ENCODE measurements at regions not wholly inside any gene's neighbourhood (a gene's known extent, or its start where the extent isn't known, plus 50 kb on each side); places are given as distances from the start of the nearest gene placed in this dataset.

DNA sequence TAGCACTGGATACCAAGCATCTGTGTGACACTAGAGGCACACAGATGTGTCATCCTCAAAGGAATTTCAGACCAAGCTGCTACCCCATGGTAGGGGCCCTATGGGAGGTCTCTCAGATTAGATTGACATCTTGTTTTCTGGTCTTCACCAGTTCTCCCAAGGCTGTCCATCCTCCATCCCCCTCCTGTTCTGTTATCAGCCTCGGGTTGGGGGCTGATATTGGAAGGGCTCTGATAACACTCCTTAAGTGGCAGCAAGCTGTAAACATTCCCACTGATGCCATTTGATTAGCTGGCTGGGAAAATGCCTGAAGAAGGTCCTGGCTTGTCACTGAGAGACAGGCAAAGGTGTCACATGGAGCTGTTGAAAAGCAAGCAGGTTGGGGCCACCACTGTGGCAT, 185.9 kb upstream of the RBM19 start:
- TF ChIP-seq CTCF (IDR thresholded peaks at IDR 0.05; ENCODE audit: low read depth, low read length, poor library complexity, severe bottlenecking) (no peak), EZH2phosphoT487 (IDR thresholded peaks at IDR 0.05; ENCODE audit: borderline replicate concordance, low read length) (no peak)

All from DOHH2 (cell line).